Liver (tissue), 8 donors: ENCODE measurements at regions not wholly inside any gene's neighbourhood (a gene's known extent, or its start where the extent isn't known, plus 50 kb on each side); places are given as distances from the start of the nearest gene placed in this dataset.

Experiments used
- DNase-seq: peaks from one replicate; pipeline ENCODE4 v3.0.0-alpha.2; 2017; ENCODE audit warnings: low spot score
- H3K27ac ChIP-seq, 2 donors: one replicate each; pipeline ENCODE4 v1.7.0; 2013; ENCODE audit warnings: inconsistent platforms in 2 of 2, low read length in 2 of 2, control low read depth in 1 of 2, low read depth in 1 of 2, mild to moderate bottlenecking in 1 of 2
- H3K27me3 ChIP-seq, 4 donors: one replicate each; pipeline versions ENCODE4 v1.6.1 to v1.7.0; 2013; ENCODE audit warnings: low read length in 3 of 4, inconsistent platforms in 1 of 4, mild to moderate bottlenecking in 1 of 4, moderate library complexity in 1 of 4; ENCODE audit not compliant: control insufficient read depth in 4 of 4, insufficient read depth in 4 of 4
- H3K36me3 ChIP-seq, 4 donors: one replicate each; pipeline versions ENCODE4 v1.6.1 to v1.7.0; 2013; ENCODE audit warnings: low read length in 3 of 4, mild to moderate bottlenecking in 3 of 4, low read depth in 1 of 4, moderate library complexity in 1 of 4; ENCODE audit not compliant: control insufficient read depth in 4 of 4, insufficient read depth in 3 of 4
- H3K4me1 ChIP-seq, 4 donors: one replicate each; pipeline versions ENCODE4 v1.6.1 to v1.7.0; 2013; ENCODE audit warnings: low read length in 3 of 4, mild to moderate bottlenecking in 3 of 4, moderate library complexity in 1 of 4; ENCODE audit not compliant: control insufficient read depth in 4 of 4, insufficient read depth in 4 of 4
- H3K4me3 ChIP-seq, 3 donors: one replicate each; pipeline versions ENCODE4 v1.6.1 to v1.7.0; 2013; ENCODE audit warnings: low read length in 3 of 3, control low read depth in 1 of 3, low read depth in 1 of 3, mild to moderate bottlenecking in 1 of 3
- H3K9ac ChIP-seq, 2 donors: one replicate each; pipeline ENCODE4 v1.7.0; 2013; ENCODE audit warnings: low read length in 2 of 2, mild to moderate bottlenecking in 2 of 2, moderate library complexity in 2 of 2, control low read depth in 1 of 2, low read depth in 1 of 2
- H3K9me3 ChIP-seq, 4 donors: one replicate each; pipeline versions ENCODE4 v1.6.1 to v1.7.0; 2013; ENCODE audit warnings: low read length in 3 of 4; ENCODE audit not compliant: control insufficient read depth in 4 of 4
- ATF3 ChIP-seq: IDR thresholded peaks from 2 replicates; pipeline ENCODE4 v1.6.1; 2016; ENCODE audit warnings: antibody characterized with exemption
- CTCF ChIP-seq: fragments of 150-350 bp; IDR thresholded peaks from 2 replicates; pipeline ENCODE4 v1.5.1; 2017; ENCODE audit warnings: improper control_type of control experiment, low read depth, low read length; ENCODE audit not compliant: missing input control
- EGR1 ChIP-seq, 2 donors: IDR thresholded peaks; 2 replicates each; pipeline ENCODE4 v1.6.1; 2016 to 2018; ENCODE audit warnings: antibody characterized with exemption in 2 of 2, low read depth in 2 of 2
- FOXA1 ChIP-seq: IDR thresholded peaks from 2 replicates; pipeline ENCODE4 v1.6.1; 2016; ENCODE audit warnings: antibody characterized with exemption
- FOXA2 ChIP-seq: IDR thresholded peaks from 2 replicates; pipeline ENCODE4 v1.6.1; 2016; ENCODE audit warnings: antibody characterized with exemption
- GABPA ChIP-seq, 2 donors: IDR thresholded peaks in 1 of 2; conservative IDR thresholded peaks in 1 of 2; 2 replicates each; pipeline ENCODE4 v1.6.1; 2016; ENCODE audit warnings: antibody characterized with exemption in 2 of 2, mild to moderate bottlenecking in 1 of 2, moderate library complexity in 1 of 2
- HNF4A ChIP-seq, 2 donors: conservative IDR thresholded peaks; 2 replicates each; pipeline ENCODE4 v1.6.1; 2016; ENCODE audit warnings: antibody characterized with exemption in 2 of 2, mild to moderate bottlenecking in 2 of 2
- HNF4G ChIP-seq: IDR thresholded peaks from 2 replicates; pipeline ENCODE4 v1.6.1; 2016; ENCODE audit warnings: antibody characterized with exemption
- JUND ChIP-seq, 2 donors: IDR thresholded peaks; 2 replicates each; pipeline ENCODE4 v1.6.1; 2016; ENCODE audit warnings: antibody characterized with exemption in 2 of 2
- NR2F2 ChIP-seq: IDR thresholded peaks from 2 replicates; pipeline ENCODE4 v1.6.1; 2016; ENCODE audit warnings: antibody characterized with exemption
- RAD21 ChIP-seq, 2 donors: IDR thresholded peaks; 2 replicates each; pipeline ENCODE4 v1.6.1; 2016; ENCODE audit warnings: antibody characterized with exemption in 2 of 2, mild to moderate bottlenecking in 2 of 2
- REST ChIP-seq: IDR thresholded peaks from 2 replicates; pipeline ENCODE4 v1.6.1; 2016; ENCODE audit warnings: antibody characterized with exemption, mild to moderate bottlenecking
- RXRA ChIP-seq, 2 donors: IDR thresholded peaks; 2 replicates each; pipeline ENCODE4 v1.6.1; 2017 to 2018; ENCODE audit warnings: antibody characterized with exemption in 2 of 2, mild to moderate bottlenecking in 1 of 2
- SP1 ChIP-seq: IDR thresholded peaks from 2 replicates; pipeline ENCODE4 v1.6.1; 2018; ENCODE audit warnings: antibody characterized with exemption, mild to moderate bottlenecking
- TAF1 ChIP-seq: conservative IDR thresholded peaks from 2 replicates; pipeline ENCODE4 v1.6.1; 2016; ENCODE audit warnings: antibody characterized with exemption, mild to moderate bottlenecking
- YY1 ChIP-seq: IDR thresholded peaks from 2 replicates; pipeline ENCODE4 v1.6.1; 2016; ENCODE audit warnings: antibody characterized with exemption, mild to moderate bottlenecking
- WGBS: extraction: QIAGEN DNeasy Blood & Tissue Kit; methylation state at CpG from one replicate; pipeline ENCODE4 v1.1.7; 2013; 5-methylcytosine and 5-hydroxymethylcytosine counted together
- TF ChIP-seq, protein P1 (sequence below): IDR thresholded peaks from 2 replicates; pipeline ENCODE4 v1.6.1; 2016; ENCODE audit warnings: antibody characterized with exemption
- TF ChIP-seq, protein P2 (sequence below): IDR thresholded peaks from 2 replicates; pipeline ENCODE4 v1.6.1; 2016; ENCODE audit warnings: antibody characterized with exemption
- donor health status: healthy.
- donor health status: healthy.
- donor health status: healthy.
- donor health status: healthy.
- donor health status: healthy.

DNA sequence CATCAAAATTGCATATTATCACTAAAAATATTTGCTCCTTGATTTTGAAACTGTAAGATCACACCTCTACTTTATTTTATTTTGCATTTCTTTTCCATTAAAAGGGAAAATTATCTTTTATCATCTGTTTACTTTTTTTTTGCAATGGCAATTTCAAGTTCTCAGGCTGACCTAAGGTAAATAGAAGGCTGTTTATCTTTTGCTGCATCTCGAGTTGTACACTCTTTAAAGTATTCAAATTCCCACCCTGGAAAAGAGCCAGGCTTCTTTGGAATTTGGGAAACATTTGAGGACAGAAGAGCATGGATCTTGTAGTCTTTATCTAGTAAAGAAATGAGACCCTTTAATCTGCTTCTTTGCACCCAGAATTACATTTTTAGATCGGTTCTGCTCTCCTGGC, 645.7 kb downstream of the SLC4A3 start:
- H3K9ac ChIP-seq: no peak overlapping the region
- 47% methylated on average over 2 of the region's 2 CpGs for WGBS

More for the DNA sequence above, 645.7 kb downstream of the SLC4A3 start:
- no peak overlapping the region for H3K27ac ChIP-seq
- no peaks in the 10 kb centered on the region for H3K27me3 ChIP-seq
- peaks cover 4 to 10% (median 7%) of the 10 kb centered on the region in 4 donors for H3K4me1 ChIP-seq
- TF ChIP-seq, protein P1, sequence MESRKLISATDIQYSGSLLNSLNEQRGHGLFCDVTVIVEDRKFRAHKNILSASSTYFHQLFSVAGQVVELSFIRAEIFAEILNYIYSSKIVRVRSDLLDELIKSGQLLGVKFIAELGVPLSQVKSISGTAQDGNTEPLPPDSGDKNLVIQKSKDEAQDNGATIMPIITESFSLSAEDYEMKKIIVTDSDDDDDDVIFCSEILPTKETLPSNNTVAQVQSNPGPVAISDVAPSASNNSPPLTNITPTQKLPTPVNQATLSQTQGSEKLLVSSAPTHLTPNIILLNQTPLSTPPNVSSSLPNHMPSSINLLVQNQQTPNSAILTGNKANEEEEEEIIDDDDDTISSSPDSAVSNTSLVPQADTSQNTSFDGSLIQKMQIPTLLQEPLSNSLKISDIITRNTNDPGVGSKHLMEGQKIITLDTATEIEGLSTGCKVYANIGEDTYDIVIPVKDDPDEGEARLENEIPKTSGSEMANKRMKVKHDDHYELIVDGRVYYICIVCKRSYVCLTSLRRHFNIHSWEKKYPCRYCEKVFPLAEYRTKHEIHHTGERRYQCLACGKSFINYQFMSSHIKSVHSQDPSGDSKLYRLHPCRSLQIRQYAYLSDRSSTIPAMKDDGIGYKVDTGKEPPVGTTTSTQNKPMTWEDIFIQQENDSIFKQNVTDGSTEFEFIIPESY: no peak
- no peak for TF ChIP-seq NR2F2
- TF ChIP-seq HNF4G: no peak
- TF ChIP-seq TAF1: no peak
- TF ChIP-seq, protein P2, sequence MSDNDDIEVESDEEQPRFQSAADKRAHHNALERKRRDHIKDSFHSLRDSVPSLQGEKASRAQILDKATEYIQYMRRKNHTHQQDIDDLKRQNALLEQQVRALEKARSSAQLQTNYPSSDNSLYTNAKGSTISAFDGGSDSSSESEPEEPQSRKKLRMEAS: no peak
- TF ChIP-seq GABPA (IDR thresholded peaks at IDR 0.05 in 1 of 2, conservative IDR thresholded peaks at IDR 0.05 in 1 of 2): no peak
- no peak for TF ChIP-seq RAD21 (IDR thresholded peaks at IDR 0.05)
- no peak for TF ChIP-seq RXRA (IDR thresholded peaks at IDR 0.05)
- TF ChIP-seq FOXA2: no peak
- TF ChIP-seq SP1: no peak
- no peak for TF ChIP-seq YY1
- no peak for TF ChIP-seq HNF4A (conservative IDR thresholded peaks at IDR 0.05)
- TF ChIP-seq JUND (IDR thresholded peaks at IDR 0.05): no peak
- TF ChIP-seq ATF3: no peak
- TF ChIP-seq REST: no peak
- no peak for TF ChIP-seq EGR1 (IDR thresholded peaks at IDR 0.05; ENCODE audit: low read depth in 2 of 2)
- TF ChIP-seq FOXA1: no peak
- no peak for TF ChIP-seq CTCF
- no peak overlapping the region for H3K4me3 ChIP-seq
- no peaks in the 10 kb centered on the region for H3K36me3 ChIP-seq
- no peaks in the 10 kb centered on the region for H3K9me3 ChIP-seq
- no peak for DNase-seq
